H4 (cell line): ENCODE measurements at regions not wholly inside any gene's neighbourhood (a gene's known extent, or its start where the extent isn't known, plus 50 kb on each side); places are given as distances from the start of the nearest gene placed in this dataset.

Source experiments
- DNase-seq: peaks from one replicate; pipeline ENCODE4 v3.0.0-alpha.2; 2015; ENCODE audit warnings: low spot score

DNA sequence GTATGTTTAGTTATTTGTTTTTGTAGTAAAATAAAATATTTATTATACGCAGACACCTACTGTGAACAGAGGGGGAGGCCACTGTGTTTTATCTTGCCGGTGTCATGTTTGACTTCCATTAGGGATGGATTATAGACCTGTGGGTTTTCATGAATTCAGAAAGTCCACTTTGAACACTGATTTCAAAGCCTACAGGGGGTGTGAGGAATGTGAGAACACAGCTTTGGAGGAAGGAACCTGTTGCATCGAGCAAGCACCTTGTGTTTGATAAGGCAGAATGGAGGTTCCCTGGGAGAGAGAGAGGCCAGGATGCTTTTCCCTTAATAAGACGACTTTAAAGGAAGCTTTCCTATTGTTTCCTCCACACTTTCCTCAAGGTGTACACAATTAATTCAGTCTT is 665.0 kb upstream of the MGMT start:
- DNase-seq, result no peak

DNA sequence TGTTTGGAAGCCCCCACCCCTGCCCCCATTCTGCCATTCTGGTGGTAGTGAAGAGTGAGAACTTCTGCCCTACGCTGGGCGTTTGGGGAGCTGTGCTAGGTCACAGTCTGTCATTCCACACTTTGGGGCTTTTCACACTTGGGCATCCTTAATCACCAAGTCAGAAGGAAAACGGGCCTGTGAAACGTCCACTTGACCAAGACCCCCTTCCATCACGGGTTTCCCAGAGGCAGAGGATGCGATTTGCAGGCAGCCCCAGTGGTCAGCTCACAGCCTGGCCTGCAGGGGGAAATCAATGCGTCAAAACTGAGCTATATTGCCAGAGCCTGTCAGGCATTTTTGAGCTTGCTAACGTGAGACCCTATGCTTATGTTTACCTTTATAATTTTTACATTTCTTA is 663.3 kb upstream of the MGMT start:
- no peak for DNase-seq

- no peak for DNase-seq
These were observed 662.6 kb upstream of the MGMT start for GRCh38 chr10:128804411-128804810.

DNA sequence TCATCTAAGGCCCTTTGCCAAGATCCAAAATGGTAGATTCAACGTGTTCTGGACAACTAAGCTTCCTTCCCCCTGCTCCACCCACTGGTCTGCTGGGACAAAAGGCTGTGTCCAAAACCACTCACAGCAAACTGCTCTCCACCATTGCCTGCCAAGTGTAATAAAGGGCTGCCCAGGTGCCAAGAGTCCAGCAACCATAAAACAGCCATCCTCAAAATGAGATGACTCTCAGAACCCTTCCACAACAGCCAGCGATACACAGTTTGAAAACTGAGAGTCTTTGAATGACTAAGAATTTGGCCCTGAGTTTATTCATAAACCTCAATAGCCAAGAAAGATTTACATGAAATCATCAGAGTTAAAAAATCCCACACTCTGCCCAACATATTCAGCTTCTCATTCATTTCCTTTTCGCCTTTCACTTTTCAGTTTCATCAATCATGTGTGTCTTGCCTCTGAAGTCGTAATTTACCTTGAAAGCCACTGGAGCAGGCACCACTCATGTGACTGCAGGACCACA is 658.1 kb upstream of the MGMT start:
- DNase-seq, result no peak

DNA sequence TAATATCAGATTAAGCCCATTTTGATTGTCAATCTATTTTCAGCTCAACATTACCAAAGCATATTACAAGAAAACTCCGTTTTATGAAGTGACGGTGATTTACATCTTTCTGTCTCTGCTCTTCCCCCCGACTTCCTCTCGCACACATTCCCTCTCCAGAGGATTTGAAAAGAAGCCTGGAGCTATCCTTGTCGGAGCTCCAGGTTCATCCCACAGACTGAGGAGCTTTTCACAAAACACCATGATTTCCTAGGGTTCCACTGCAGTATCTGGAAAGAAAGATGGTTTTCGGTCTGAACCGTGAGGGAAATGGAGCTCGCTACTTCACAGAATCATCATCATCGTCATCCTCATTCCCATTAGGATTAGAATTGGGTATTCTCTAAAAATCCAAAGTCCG is 655.5 kb upstream of the MGMT start:
- no peak for DNase-seq

- no peak for DNase-seq
These were observed 655.0 kb upstream of the MGMT start for GRCh38 chr10:128812000-128812399.

GRCh38 chr10:128813574-128813973 is 653.5 kb upstream of the MGMT start:
- no peak for DNase-seq

DNA sequence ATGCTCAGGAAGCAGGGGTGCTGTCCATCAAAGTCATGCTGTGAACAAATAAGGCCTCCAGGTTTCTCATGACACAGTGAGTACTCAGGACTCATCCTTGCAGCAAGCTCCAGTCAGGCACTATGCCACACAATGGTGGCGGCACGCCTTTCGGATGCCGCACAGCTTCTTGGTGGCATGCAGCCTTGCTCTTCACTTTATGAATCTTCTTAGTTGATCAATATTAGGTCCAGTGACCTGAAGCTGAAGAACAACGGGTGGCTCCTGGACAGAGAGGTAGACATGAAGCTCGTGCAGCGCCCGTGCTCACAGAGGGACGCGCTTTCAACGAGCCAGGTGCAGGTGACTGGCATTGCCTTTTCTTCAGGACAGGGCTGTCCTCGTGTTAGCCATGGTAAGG is 653.0 kb upstream of the MGMT start:
- no peak for DNase-seq

- no peak for DNase-seq
These were observed 652.3 kb upstream of the MGMT start for GRCh38 chr10:128814782-128815181.

DNA sequence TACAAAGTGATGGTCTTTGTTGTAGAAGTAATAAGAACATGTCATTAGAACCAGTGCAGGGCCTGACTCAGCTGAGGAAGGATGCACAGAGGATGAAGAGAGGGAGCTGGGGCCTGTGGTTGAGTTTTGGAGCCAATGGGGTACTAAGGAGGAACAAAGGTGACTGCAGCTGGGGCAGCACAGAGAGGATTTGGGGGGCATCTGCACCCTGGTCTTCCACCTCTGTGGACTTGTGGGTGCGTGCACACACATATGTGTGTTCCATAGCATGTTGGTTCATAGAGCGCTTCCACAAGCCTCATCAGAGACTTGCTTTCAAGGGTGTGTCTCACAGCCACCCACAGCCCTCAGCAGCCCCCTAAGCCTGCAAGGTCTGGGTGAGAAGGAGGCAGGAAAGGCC is 650.3 kb upstream of the MGMT start:
- no peak for DNase-seq

DNA sequence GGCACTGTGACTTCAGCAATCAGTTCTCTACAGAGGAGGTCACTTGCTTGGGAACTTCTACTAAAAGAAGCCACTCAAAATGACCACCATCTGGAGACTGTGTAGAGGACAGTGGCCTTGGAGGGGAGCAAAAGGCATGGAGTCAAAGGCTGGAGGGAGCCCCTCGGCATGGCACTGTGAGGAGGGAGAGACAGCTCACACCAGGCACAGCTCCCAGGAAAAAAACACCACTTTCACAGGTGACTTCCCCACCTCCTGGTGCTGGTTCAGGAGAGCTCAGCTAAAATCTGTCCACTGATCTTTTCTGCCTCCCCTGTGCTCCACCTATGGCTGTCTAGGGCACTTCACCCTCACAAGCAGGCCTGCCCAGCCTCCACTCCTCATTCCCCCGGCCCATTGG is 649.4 kb upstream of the MGMT start:
- no peak for DNase-seq

- no peak for DNase-seq
These were observed 646.4 kb upstream of the MGMT start for GRCh38 chr10:128820663-128821062.

DNA sequence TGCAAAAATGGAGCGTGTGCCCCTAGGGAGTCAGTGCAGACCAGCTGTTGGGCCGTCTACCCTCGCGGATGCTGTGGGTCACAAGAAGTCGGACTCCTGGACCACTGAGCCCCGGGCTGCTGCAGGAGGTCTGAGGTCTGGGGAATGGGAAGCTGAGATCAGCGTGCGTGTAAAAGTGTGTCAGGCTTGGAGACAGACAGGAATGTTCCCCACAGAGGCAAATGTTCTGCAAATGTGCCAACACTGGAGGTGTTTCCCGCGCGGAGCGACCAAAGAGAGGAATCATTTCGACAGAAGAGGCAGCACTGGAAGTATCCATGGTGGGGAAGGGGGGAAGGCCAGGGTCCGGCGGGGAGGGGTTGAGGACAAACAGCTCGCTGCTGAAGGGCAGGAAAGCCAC is 643.8 kb upstream of the MGMT start:
- no peak for DNase-seq

GRCh38 chr10:128825626-128826025 is 641.4 kb upstream of the MGMT start:
- DNase-seq, result no peak

- no peak for DNase-seq
These were observed 633.4 kb upstream of the MGMT start for GRCh38 chr10:128833671-128834070.

DNA sequence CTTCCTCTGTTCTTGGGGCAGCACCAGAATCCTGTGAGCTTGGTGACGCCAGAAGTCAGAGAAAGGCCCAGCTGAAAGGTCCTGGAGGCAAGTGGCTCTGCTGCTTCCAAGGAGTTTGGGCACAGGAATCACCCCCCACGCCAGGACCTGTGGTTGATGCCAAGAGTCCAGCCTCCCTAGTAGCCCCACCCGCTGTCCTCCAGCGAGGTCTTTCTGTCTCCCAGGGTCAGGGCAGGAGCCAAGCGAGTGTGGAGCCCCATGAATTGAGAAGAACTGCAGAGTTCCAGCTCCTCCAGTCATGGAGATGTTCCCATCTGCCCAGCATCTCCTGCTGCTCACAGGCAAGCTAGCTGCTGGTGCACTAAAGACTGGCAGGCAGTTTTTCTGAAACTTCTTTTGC is 631.7 kb upstream of the MGMT start:
- DNase-seq, result no peak

DNA sequence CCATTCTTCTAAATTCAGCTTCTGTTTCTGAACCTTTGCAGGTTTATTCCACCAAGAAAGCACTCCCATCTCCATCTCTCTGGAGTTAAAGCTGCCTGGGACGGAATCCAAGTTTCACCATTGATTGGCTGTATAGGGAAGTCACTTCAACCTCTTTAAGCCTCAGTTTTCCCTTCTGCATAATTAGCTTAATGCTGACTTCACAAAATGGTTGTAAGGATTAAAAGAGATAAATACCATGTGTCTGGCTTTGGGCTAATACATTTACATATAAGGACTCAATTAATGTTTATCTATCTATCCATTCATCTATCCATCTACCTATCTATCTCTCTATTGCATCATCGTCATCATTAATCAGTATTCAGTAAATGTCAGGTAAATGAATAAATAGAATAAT is 629.6 kb upstream of the MGMT start:
- no peak for DNase-seq

- DNase-seq, result no peak
These were observed 627.9 kb upstream of the MGMT start for GRCh38 chr10:128839134-128839533.

DNA sequence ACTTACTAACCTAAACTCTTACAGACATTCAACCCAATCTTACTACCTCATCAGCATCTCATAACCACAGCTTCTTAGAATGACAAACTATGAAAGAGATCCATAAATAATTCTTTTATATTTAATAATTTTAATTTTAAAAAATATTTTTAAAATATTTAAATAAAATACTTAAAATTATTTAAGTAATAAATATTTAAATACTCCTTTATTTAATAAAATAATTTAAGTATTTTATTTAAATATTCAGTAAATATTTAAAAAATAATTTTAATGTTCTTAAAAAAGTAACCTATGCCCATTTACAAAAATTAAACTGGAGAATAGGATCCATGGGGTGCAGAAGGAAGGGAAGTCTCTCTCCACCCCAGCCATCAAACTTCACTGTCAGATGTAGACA is 627.3 kb upstream of the MGMT start:
- DNase-seq, result no peak

DNA sequence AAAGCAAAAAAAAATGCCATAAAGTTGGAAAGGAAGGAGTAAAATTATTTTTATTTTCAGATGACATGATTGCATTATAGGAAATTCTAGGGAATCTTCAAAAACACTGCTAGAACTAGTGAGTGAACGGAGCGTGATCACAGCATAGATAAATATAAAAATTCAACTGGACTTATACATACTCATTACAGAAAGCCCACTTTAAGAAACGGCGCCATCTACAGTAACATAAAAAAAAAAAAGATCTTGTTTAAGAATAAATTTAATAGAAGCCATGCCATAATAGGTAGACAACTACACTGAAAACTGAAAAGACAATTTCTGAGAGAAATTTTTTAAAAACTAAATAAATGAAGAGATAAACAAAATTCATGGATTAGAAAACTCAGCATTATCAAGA is 623.1 kb upstream of the MGMT start:
- no peak for DNase-seq

- DNase-seq, result no peak
These were observed 620.1 kb upstream of the MGMT start for GRCh38 chr10:128846927-128847326.

DNA sequence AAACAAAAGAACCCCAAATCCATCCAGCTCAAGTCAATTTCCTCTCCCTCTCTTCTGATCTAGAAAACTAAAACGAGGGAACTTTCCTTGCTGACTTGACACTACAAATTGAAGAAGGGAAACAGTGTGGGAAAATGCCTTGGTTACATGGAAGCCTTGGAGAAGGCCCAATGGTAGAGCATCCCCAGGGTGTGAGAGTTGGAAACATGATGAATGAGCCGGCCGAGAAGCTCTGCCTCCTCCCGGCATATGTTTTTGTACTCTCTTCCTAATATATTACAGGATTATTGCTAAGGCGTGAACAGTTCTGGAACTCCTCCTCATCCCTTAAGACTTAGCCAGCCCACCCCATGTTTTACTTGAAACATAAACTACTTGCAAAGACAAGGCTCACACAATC is 618.2 kb upstream of the MGMT start:
- DNase-seq, result no peak

DNA sequence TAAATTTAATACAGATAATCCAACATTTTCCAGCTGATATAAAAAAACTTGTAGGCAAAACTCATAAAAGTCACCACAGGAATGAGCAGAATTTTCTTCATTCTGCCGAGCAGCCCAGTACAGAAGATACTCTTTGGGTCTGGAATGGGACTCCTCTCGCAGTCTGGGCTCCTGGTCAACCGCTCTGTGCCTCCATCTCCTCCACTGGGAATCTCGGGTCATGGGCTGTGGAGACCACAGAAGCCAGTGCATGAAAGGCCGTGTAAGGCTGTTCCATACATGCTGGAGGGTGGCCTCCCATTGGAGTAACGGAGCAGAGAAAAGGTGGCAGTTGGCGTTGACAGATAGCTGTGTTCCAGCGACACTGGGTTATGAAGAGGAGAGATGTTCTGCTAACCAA is 616.4 kb upstream of the MGMT start:
- no peak for DNase-seq

DNA sequence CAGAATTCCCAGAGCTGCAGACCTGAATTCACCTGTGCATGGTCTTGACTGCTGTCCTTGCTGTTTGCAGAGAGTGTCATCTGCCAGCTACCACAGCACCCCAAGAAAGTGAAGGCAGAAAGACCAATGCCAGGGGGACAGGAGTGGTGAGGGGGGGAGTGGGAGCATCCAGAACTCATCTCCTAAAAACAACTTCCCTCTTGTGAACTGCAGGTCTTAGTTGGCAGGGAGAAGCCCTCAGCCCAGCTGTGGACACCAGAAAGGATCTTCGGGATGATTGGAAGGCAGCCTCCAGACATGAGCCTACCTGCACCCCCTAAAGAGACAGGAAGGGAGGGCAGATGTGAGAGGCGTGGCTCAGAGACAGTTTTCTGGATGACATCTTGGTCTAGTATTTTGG is 615.8 kb upstream of the MGMT start:
- DNase-seq, result no peak

DNA sequence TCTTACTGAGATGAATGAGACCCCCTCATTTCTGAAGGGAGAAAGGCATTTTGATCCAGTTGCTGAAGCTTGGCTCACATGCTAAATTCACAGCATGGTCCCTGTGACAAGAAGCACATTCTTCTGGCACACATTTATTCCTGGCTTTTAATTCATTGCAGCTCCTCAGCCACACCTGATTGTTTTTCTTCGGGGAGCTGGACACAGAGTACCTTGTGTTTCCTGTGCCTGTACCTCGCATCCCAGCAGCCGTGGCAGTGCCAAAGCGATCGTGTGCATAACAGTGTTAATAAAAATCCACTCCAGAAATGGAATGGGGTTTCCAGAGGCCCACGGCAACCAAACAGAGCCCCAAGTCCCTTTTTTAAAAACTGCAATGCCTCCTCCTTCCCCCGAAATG is 615.3 kb upstream of the MGMT start:
- no peak for DNase-seq
